ENCODE measurements at regions not wholly inside any gene's neighbourhood (a gene's known extent, or its start where the extent isn't known, plus 50 kb on each side); places are given as distances from the start of the nearest gene placed in this dataset.
A peak's percentile ranks its signal among the peaks of the same experiment; 100 is the strongest.

GRCh38 chr6:137342607-137343190 lies 123.5 kb upstream of the IFNGR1 start:
- TF ChIP-seq GLIS3 (CRISPR knock-in tag; IDR thresholded peaks at IDR 0.05): no peak
- TF ChIP-seq OSR1 (CRISPR knock-in tag; IDR thresholded peaks at IDR 0.05): no peak
- TF ChIP-seq PATZ1 (CRISPR knock-in tag; IDR thresholded peaks at IDR 0.05; ENCODE audit: borderline replicate concordance): no peak
- TF ChIP-seq TSHZ2 (CRISPR knock-in tag; IDR thresholded peaks at IDR 0.05): no peak
- TF ChIP-seq ZFP30 (CRISPR knock-in tag; IDR thresholded peaks at IDR 0.05): no peak
- TF ChIP-seq CSRNP3 (CRISPR knock-in tag; IDR thresholded peaks at IDR 0.05): no peak
- no peak for TF ChIP-seq CREB5 (CRISPR knock-in tag; IDR thresholded peaks at IDR 0.05; ENCODE audit: low read depth)
- no peak for TF ChIP-seq SNAI2 (CRISPR knock-in tag; IDR thresholded peaks at IDR 0.05)
- no peak for TF ChIP-seq ARNTL (CRISPR knock-in tag; IDR thresholded peaks at IDR 0.05; ENCODE audit: borderline replicate concordance, low read depth)
- no peak for TF ChIP-seq TOX (CRISPR knock-in tag; IDR thresholded peaks at IDR 0.05; ENCODE audit: borderline replicate concordance)
- no peak for TF ChIP-seq TCF4 (CRISPR knock-in tag; IDR thresholded peaks at IDR 0.05; ENCODE audit: borderline replicate concordance)
- TF ChIP-seq ZNF70 (CRISPR knock-in tag; IDR thresholded peaks at IDR 0.05): no peak
- TF ChIP-seq ZC3H10 (CRISPR knock-in tag; IDR thresholded peaks at IDR 0.05): no peak
- no peak for TF ChIP-seq ISL1 (CRISPR knock-in tag; IDR thresholded peaks at IDR 0.05)
- TF ChIP-seq ZNF565 (CRISPR knock-in tag; conservative IDR thresholded peaks at IDR 0.05; ENCODE audit: low read depth): no peak
- ATAC-seq: peak; percentile 51

- ATAC-seq: peak; percentile 79
- no peak for TF ChIP-seq ZC3H10 (CRISPR knock-in tag; IDR thresholded peaks at IDR 0.05)
- no peak for TF ChIP-seq TCF4 (CRISPR knock-in tag; IDR thresholded peaks at IDR 0.05; ENCODE audit: borderline replicate concordance)
- no peak for TF ChIP-seq ZFP30 (CRISPR knock-in tag; IDR thresholded peaks at IDR 0.05)
- TF ChIP-seq TSHZ2 (CRISPR knock-in tag; IDR thresholded peaks at IDR 0.05): no peak
- no peak for TF ChIP-seq BACH2 (CRISPR knock-in tag; IDR thresholded peaks at IDR 0.05; ENCODE audit: borderline replicate concordance)
- no peak for TF ChIP-seq POU6F1 (CRISPR knock-in tag; IDR thresholded peaks at IDR 0.05; ENCODE audit: borderline replicate concordance, low read depth)
- no peak for TF ChIP-seq ZNF70 (CRISPR knock-in tag; IDR thresholded peaks at IDR 0.05)
- TF ChIP-seq ZNF565 (CRISPR knock-in tag; conservative IDR thresholded peaks at IDR 0.05; ENCODE audit: low read depth): no peak
- TF ChIP-seq ZNF8 (CRISPR knock-in tag; IDR thresholded peaks at IDR 0.05): no peak
- TF ChIP-seq ESRRG (CRISPR knock-in tag; IDR thresholded peaks at IDR 0.05): no peak
- no peak for TF ChIP-seq ISL1 (CRISPR knock-in tag; IDR thresholded peaks at IDR 0.05)
- no peak for TF ChIP-seq PATZ1 (CRISPR knock-in tag; IDR thresholded peaks at IDR 0.05; ENCODE audit: borderline replicate concordance)
Measured at GRCh38 chr6:137341681-137342195, 122.6 kb upstream of the IFNGR1 start.

Measured in SK-N-SH treated with all-trans-retinoic acid at 6 μM for 48 hours (cell line).